ENCODE measurements at regions not wholly inside any gene's neighbourhood (a gene's known extent, or its start where the extent isn't known, plus 50 kb on each side); places are given as distances from the start of the nearest gene placed in this dataset.
"Not testable (repeated sequence)": the region's sequence is repeated elsewhere in the genome, so short reads cannot be mapped to it uniquely, and the experiment has no call there.

GRCh38 chr14:45939572-45939971, 686.6 kb upstream of the MIS18BP1 start:
- no peaks in the 10 kb centered on the region for H3K27me3 Mint-ChIP-seq
- DNase-seq (no peak), ATAC-seq (no peak)
- peaks cover 17% of the 10 kb centered on the region for H3K9me3 Mint-ChIP-seq
- no peaks in the 10 kb centered on the region for H3K36me3 Mint-ChIP-seq (ENCODE audit: low read depth)
- H3K27ac Mint-ChIP-seq: no peak overlapping the region
- H3K4me3 Mint-ChIP-seq: no peak overlapping the region
- no peaks in the 10 kb centered on the region for H3K4me1 Mint-ChIP-seq

DNA sequence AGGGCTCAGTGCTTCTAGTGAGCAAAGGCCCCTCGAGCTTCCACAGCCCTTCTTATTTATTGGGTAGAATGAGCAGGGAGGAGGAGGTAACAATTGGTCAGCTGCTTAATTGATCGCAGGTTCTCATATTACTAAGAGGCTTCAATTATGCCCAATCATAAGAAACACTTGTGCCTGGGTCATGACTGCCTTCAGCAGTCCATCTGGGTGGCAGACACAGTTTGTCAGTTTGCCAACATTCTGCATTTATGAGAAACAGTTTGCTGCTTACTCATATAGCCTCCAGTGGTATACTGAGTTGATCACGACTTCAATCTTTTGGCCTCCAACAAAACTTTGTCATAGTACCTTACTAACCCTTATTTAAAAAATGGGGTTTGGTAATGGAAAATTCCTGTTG, 667.0 kb upstream of the MIS18BP1 start:
- H3K4me1 Mint-ChIP-seq; DNase-seq; H3K9me3 Mint-ChIP-seq; ATAC-seq; H3K27me3 Mint-ChIP-seq; H3K36me3 Mint-ChIP-seq (ENCODE audit: low read depth); H3K4me3 Mint-ChIP-seq; H3K27ac Mint-ChIP-seq: not testable (repeated sequence)

- DNase-seq: no peak
- peaks cover 19% of the 10 kb centered on the region for H3K9me3 Mint-ChIP-seq
- no peaks in the 10 kb centered on the region for H3K36me3 Mint-ChIP-seq (ENCODE audit: low read depth)
- no peaks in the 10 kb centered on the region for H3K4me1 Mint-ChIP-seq
- no peak overlapping the region for H3K27ac Mint-ChIP-seq
- no peak overlapping the region for H3K4me3 Mint-ChIP-seq
- ATAC-seq: no peak
- H3K27me3 Mint-ChIP-seq: no peaks in the 10 kb centered on the region
Measured at GRCh38 chr14:45916340-45916953, 663.4 kb upstream of the MIS18BP1 start.

DNA sequence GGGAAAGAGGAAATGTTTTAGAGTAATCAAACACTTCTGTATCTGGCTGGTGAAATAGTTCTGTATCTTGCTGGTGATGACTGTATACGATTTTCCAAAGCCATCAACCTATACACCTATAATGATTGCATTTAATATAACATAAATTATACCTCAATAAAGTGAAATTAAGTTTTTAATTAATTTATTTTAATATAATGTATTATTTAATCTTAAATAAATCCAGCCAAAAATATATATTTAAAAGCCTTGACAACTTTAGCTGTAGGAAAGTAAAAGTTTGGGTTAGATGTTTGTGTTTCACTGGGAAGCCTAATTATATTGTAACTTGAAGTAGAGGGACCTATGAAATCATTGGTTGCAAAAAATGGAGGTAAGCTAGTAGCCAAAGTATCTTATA, 654.8 kb upstream of the MIS18BP1 start:
- peaks cover 3% of the 10 kb centered on the region for H3K9me3 Mint-ChIP-seq
- H3K27me3 Mint-ChIP-seq: no peaks in the 10 kb centered on the region
- H3K27ac Mint-ChIP-seq: no peak overlapping the region
- no peaks in the 10 kb centered on the region for H3K4me1 Mint-ChIP-seq
- H3K36me3 Mint-ChIP-seq (ENCODE audit: low read depth): no peaks in the 10 kb centered on the region
- no peak overlapping the region for H3K4me3 Mint-ChIP-seq
- no peak for DNase-seq
- no peak for ATAC-seq

DNA sequence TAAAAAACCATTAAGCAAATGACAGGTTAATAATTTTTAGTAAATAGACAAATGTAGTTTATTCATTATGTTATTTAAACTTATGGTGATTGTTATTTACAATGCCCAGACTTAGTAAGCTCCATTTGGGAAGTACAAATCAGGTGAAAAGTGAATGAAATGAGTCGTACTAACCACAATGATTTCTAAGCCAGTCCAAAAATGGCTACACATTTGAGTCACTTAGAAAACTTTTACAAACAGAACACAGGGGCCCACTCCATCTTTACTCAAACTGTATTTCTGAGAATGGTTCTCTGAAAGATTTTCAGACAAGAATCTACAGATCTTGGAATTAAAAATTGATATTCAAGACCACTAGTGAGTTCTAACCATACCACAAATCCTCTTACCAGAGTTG, 653.3 kb upstream of the MIS18BP1 start:
- DNase-seq (no peak), ATAC-seq (no peak)
- Mint-ChIP-seq H3K36me3 (ENCODE audit: low read depth) (no peaks in the 10 kb centered on the region), H3K4me1 (no peaks in the 10 kb centered on the region), H3K27ac (no peak overlapping the region), H3K27me3 (no peaks in the 10 kb centered on the region), H3K4me3 (no peak overlapping the region), H3K9me3 (no peaks in the 10 kb centered on the region)

DNA sequence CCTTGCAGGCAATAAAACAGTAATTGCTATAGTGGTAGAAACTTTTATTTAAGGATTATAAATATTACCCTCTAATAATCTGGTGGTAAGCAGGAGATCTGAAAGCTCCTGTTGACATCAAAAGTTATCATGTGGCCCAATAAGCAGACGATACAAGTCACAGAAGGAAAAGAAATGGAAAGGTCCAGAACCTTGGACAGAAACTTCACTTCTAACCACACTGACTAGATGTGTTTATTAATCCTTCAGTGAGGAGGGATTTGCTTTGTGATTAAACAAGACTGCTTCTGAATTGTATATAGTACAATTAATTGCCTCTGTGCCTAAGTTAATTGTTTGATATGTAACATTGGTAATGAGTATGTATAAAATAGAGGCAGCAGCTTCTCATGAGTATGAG, 652.7 kb upstream of the MIS18BP1 start:
- Mint-ChIP-seq H3K4me1 (no peaks in the 10 kb centered on the region), H3K9me3 (no peaks in the 10 kb centered on the region), H3K36me3 (ENCODE audit: low read depth) (no peaks in the 10 kb centered on the region), H3K27me3 (no peaks in the 10 kb centered on the region), H3K4me3 (no peak overlapping the region), H3K27ac (no peak overlapping the region)
- ATAC-seq: no peak
- DNase-seq: no peak

DNA sequence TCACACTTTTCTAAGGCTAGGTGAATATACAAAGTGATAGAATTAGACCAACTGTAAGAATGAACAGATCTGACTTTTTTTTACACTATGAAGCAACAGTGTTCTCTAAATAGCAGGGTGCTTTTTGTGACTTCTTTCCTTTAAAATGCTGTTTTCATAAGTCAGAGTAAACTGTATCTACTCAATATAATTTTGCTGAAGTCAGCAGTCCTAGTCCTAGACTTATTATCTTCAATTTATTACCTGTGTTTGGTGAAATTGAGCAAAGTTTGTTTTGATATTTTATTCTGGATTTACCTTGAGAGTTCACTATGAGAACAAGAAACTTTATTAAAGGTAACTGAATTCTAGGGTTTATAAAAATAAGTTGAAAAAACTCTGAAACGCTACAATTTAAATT, 651.3 kb upstream of the MIS18BP1 start:
- ATAC-seq: no peak
- H3K4me1 Mint-ChIP-seq: no peaks in the 10 kb centered on the region

DNA sequence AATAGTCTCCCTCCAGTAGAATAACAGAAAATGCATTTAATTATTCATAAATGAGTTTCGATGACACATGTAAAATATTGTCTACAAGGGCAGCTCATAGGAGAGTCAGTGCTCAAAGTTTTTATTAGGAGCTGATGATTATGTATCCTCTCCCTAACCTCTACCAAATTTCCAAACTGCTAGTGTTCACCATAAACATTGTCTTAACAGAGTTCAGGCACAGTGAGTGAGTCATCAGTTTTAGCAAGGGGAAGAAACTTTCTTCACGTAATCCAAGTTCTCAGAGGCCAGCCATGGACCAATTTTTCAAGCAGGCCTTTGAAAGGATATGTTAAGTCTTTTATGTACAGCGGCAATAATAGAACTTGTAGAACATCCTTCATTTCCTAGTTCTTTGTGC, 649.2 kb upstream of the MIS18BP1 start:
- Mint-ChIP-seq H3K27ac (no peak overlapping the region), H3K4me1 (no peaks in the 10 kb centered on the region), H3K9me3 (peaks cover 4% of the 10 kb centered on the region), H3K4me3 (no peak overlapping the region), H3K36me3 (ENCODE audit: low read depth) (no peaks in the 10 kb centered on the region), H3K27me3 (no peaks in the 10 kb centered on the region)
- ATAC-seq: no peak
- no peak for DNase-seq

More for the DNA sequence above, 651.3 kb upstream of the MIS18BP1 start:
- no peak overlapping the region for H3K27ac Mint-ChIP-seq
- H3K9me3 Mint-ChIP-seq: no peaks in the 10 kb centered on the region
- H3K27me3 Mint-ChIP-seq: no peaks in the 10 kb centered on the region
- no peaks in the 10 kb centered on the region for H3K36me3 Mint-ChIP-seq (ENCODE audit: low read depth)
- H3K4me3 Mint-ChIP-seq: no peak overlapping the region
- DNase-seq: no peak

GRCh38 chr14:45897439-45897838, 644.4 kb upstream of the MIS18BP1 start:
- Mint-ChIP-seq H3K4me3 (no peak overlapping the region), H3K27me3 (no peaks in the 10 kb centered on the region), H3K36me3 (ENCODE audit: low read depth) (no peaks in the 10 kb centered on the region), H3K27ac (no peak overlapping the region), H3K4me1 (no peaks in the 10 kb centered on the region), H3K9me3 (peaks cover 6% of the 10 kb centered on the region)
- DNase-seq (no peak), ATAC-seq (no peak)

GRCh38 chr14:45893127-45893526, 640.1 kb upstream of the MIS18BP1 start:
- Mint-ChIP-seq H3K4me3 (no peak overlapping the region), H3K27me3 (no peaks in the 10 kb centered on the region), H3K36me3 (ENCODE audit: low read depth) (no peaks in the 10 kb centered on the region), H3K27ac (no peak overlapping the region), H3K4me1 (no peaks in the 10 kb centered on the region), H3K9me3 (peaks cover 15% of the 10 kb centered on the region)
- no peak for ATAC-seq
- DNase-seq: no peak

- no peaks in the 10 kb centered on the region for H3K36me3 Mint-ChIP-seq (ENCODE audit: low read depth)
- H3K27me3 Mint-ChIP-seq: no peaks in the 10 kb centered on the region
- no peak overlapping the region for H3K27ac Mint-ChIP-seq
- peaks cover 10% of the 10 kb centered on the region for H3K9me3 Mint-ChIP-seq
- no peak for ATAC-seq
- H3K4me3 Mint-ChIP-seq: no peak overlapping the region
- H3K4me1 Mint-ChIP-seq: no peaks in the 10 kb centered on the region
- DNase-seq: no peak
Measured at GRCh38 chr14:45891417-45892080, 638.5 kb upstream of the MIS18BP1 start.

DNA sequence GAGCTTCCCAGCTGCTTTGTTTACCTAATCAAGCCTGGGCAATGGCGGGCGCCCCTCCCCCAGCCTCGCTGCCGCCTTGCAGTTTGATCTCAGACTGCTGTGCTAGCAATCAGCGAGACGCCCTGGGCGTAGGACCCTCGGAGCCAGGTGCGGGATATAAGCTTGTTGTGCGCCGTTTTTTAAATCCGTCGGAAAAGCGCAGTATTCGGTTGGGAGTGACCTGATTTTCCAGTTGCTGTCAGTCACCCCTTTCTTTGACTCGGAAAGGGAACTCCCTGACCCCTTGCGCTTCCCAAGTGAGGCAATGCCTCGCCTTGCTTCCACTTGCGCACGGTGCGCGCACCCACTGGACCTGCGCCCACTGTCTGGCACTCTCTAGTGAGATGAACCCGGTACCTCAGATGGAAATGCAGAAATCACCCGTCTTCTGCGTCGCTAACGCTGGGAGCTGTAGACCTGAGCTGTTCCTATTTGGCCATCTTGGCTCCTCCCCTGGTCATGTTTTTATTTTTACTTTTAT, 635.8 kb upstream of the MIS18BP1 start:
- H3K4me3 Mint-ChIP-seq, H3K27me3 Mint-ChIP-seq: not testable (repeated sequence)

GRCh38 chr14:45877981-45878380, 625.0 kb upstream of the MIS18BP1 start:
- Mint-ChIP-seq H3K27me3 (no peaks in the 10 kb centered on the region), H3K4me1 (no peaks in the 10 kb centered on the region), H3K36me3 (ENCODE audit: low read depth) (no peaks in the 10 kb centered on the region), H3K9me3 (peaks cover 8% of the 10 kb centered on the region), H3K4me3 (no peak overlapping the region), H3K27ac (no peak overlapping the region)
- ATAC-seq: no peak
- no peak for DNase-seq

More for the DNA sequence above, 635.8 kb upstream of the MIS18BP1 start:
- ATAC-seq; DNase-seq; H3K9me3 Mint-ChIP-seq; H3K36me3 Mint-ChIP-seq (ENCODE audit: low read depth); H3K27ac Mint-ChIP-seq; H3K4me1 Mint-ChIP-seq: not testable (repeated sequence)

DNA sequence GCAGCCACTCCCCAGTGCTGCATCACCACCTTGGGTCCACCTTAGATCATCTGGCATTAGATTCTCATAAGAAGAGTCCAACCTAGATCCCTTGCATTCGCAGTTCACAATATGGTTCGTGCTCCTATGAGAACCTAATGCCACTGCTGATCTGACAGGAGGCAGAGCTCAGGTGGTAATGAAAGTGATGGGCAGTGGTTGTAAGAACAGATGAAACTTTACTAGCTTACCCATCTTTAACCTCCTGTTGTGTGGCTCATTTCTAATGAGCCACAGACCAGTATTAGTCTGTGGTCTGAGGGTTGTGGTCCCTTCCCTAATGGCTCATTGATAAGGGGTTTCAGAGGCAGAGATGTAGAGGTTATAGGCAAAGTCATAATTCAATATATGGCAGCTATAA, 615.9 kb upstream of the MIS18BP1 start:
- DNase-seq (no peak), ATAC-seq (no peak)
- no peak overlapping the region for H3K4me3 Mint-ChIP-seq
- H3K4me1 Mint-ChIP-seq: no peaks in the 10 kb centered on the region
- H3K9me3 Mint-ChIP-seq: peaks cover 19% of the 10 kb centered on the region
- H3K27me3 Mint-ChIP-seq: no peaks in the 10 kb centered on the region
- H3K36me3 Mint-ChIP-seq (ENCODE audit: low read depth): no peaks in the 10 kb centered on the region
- H3K27ac Mint-ChIP-seq: no peak overlapping the region

- Mint-ChIP-seq H3K36me3 (ENCODE audit: low read depth) (no peaks in the 10 kb centered on the region), H3K9me3 (peaks cover 19% of the 10 kb centered on the region), H3K4me1 (no peaks in the 10 kb centered on the region), H3K27me3 (no peaks in the 10 kb centered on the region), H3K27ac (no peak overlapping the region), H3K4me3 (no peak overlapping the region)
- ATAC-seq: no peak
- no peak for DNase-seq
Measured at GRCh38 chr14:45868377-45868776, 615.4 kb upstream of the MIS18BP1 start.
